Activated CD4-positive, alpha-beta T cell treated with anti-CD3 and anti-CD28 coated beads, Interleukin-2, amount 10 ng/mL, durations not matched to agents 7 days and 5 days (primary cell): ENCODE measurements at regions not wholly inside any gene's neighbourhood (a gene's known extent, or its start where the extent isn't known, plus 50 kb on each side); places are given as distances from the start of the nearest gene placed in this dataset.

ENCODE experiments used
- CTCF ChIA-PET: fragments of 350-600 bp; sonication (Branson Sonifier 250); formaldehyde crosslinking; loops from one replicate; lab custom pipeline; 2021; ENCODE audit warnings: antibody characterized with exemption; lab: Charles Lee
- POLR2A ChIA-PET: fragments of 350-600 bp; sonication (Branson Sonifier 250); formaldehyde crosslinking; loops from one replicate; lab custom pipeline; 2021; ENCODE audit warnings: antibody characterized with exemption; lab: Charles Lee
- DNase-seq: peaks from one replicate; pipeline ENCODE4 v3.0.0-alpha.2; 2020
- H3K27ac Mint-ChIP-seq: one replicate; pipeline ENCODE4 v1.8.0; 2021; ENCODE audit warnings: mild to moderate bottlenecking, moderate library complexity, mixed read lengths
- H3K27me3 Mint-ChIP-seq: one replicate; pipeline ENCODE4 v1.8.0; 2021; ENCODE audit warnings: mixed read lengths
- H3K36me3 Mint-ChIP-seq: one replicate; pipeline ENCODE4 v1.8.0; 2021; ENCODE audit warnings: low read depth, mixed read lengths
- H3K4me1 Mint-ChIP-seq: one replicate; pipeline ENCODE4 v1.8.0; 2021; ENCODE audit warnings: mixed read lengths
- H3K4me3 Mint-ChIP-seq: one replicate; pipeline ENCODE4 v1.8.0; 2021; ENCODE audit warnings: mild to moderate bottlenecking, moderate library complexity, mixed read lengths
- H3K9me3 Mint-ChIP-seq: one replicate; pipeline ENCODE4 v1.8.0; 2021; ENCODE audit warnings: mixed read lengths

DNA sequence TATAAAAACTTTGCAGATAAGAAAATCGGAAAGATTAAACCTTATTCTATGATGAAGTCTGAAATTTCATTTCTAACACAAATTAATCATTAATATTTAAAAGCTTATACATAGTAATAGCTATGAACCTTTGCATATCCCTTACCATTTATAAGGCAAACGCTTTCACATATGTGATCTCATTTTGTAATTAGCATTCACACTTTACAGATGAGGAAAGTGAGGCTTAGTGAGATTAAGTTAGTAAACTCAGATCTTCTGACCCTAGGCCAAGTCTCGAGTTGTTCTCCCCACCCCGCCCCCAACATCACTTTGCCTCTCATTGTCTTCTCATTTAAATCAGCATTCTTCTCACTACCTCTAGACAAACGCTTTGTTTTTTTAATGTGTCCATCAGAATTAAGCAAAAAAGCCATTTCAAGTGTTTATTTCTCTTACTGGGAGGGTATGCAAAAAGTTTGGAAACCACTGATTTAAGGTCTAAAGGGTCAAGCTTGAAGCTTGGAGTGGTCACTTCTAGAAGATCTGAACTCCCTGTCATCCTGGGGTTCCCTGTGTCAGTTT is 172.9 kb upstream of the BCL6 start:
- peaks cover 3% of the 10 kb centered on the region for H3K27me3 Mint-ChIP-seq
- POLR2A ChIA-PET = no interaction called here
- peaks cover 80% of the 10 kb centered on the region for H3K4me1 Mint-ChIP-seq
- DNase-seq = no peak
- H3K27ac Mint-ChIP-seq = peak overlapping the region; percentile 95
- H3K4me3 Mint-ChIP-seq = no peak overlapping the region
- H3K9me3 Mint-ChIP-seq = peaks cover 2% of the 10 kb centered on the region
- CTCF ChIA-PET = interaction anchor here (1.2 to 2.4 kb wide), 2 partner anchors 8 to 178 kb away, joined by 3 to 7 read pairs; no protein-coding TSS in a partner anchor
- H3K36me3 Mint-ChIP-seq = peaks cover 7% of the 10 kb centered on the region

GRCh38 chr3:187919048-187919447 is 173.8 kb upstream of the BCL6 start:
- CTCF ChIA-PET = interaction anchor here (2.4 kb wide), 1 partner anchor 179 kb away, joined by 7 read pairs; no protein-coding TSS in a partner anchor
- H3K36me3 Mint-ChIP-seq = peaks cover 15% of the 10 kb centered on the region
- peak; percentile 79 for DNase-seq
- H3K4me3 Mint-ChIP-seq = peak overlapping the region; percentile 66
- POLR2A ChIA-PET = no interaction called here
- H3K4me1 Mint-ChIP-seq = peaks cover 77% of the 10 kb centered on the region
- H3K9me3 Mint-ChIP-seq = peaks cover 10% of the 10 kb centered on the region
- H3K27ac Mint-ChIP-seq = peak overlapping the region; percentile 95
- peaks cover 3% of the 10 kb centered on the region for H3K27me3 Mint-ChIP-seq

- CTCF ChIA-PET = no interaction called here
- H3K9me3 Mint-ChIP-seq = peaks cover 15% of the 10 kb centered on the region
Observed at GRCh38 chr3:187919544-187919943, 174.3 kb upstream of the BCL6 start.

DNA sequence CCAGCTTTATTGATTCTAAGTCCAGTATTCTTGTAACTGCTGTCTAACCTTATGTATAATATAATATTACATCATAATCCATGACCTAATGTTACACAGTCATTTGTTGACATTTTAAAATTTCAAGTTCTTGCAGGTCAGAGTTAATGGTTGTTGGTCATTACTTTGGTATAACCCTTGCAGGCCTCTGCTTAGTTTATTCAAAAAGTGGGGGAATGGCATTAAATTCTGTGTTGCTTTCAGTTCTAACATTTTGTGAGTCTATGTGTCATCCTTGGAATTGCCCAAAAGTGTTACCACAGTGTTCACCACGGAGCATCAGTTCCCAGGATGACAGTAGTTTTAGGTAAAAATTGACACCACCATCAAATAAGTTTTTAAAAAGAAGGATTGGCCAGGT is 174.8 kb upstream of the BCL6 start:
- H3K9me3 Mint-ChIP-seq = peaks cover 20% of the 10 kb centered on the region
- peaks cover 3% of the 10 kb centered on the region for H3K27me3 Mint-ChIP-seq
- peaks cover 72% of the 10 kb centered on the region for H3K4me1 Mint-ChIP-seq
- H3K4me3 Mint-ChIP-seq = peak overlapping the region; percentile 66
- ChIA-PET CTCF (interaction anchor here (0.6 kb wide), 1 partner anchor 88 kb away, joined by 3 read pairs; no protein-coding TSS in a partner anchor), POLR2A (no interaction called here)
- DNase-seq = no peak
- peak overlapping the region; percentile 95 for H3K27ac Mint-ChIP-seq
- H3K36me3 Mint-ChIP-seq = peaks cover 20% of the 10 kb centered on the region

More at GRCh38 chr3:187919544-187919943, 174.3 kb upstream of the BCL6 start:
- POLR2A ChIA-PET = no interaction called here
- peaks cover 75% of the 10 kb centered on the region for H3K4me1 Mint-ChIP-seq
- peak overlapping the region; percentile 95 for H3K27ac Mint-ChIP-seq
- peak overlapping the region; percentile 66 for H3K4me3 Mint-ChIP-seq
- H3K36me3 Mint-ChIP-seq = peaks cover 16% of the 10 kb centered on the region
- peaks cover 3% of the 10 kb centered on the region for H3K27me3 Mint-ChIP-seq
- peak; percentile 42 for DNase-seq

- H3K9me3 Mint-ChIP-seq = peaks cover 27% of the 10 kb centered on the region
- CTCF ChIA-PET = interaction anchor here (2.2 kb wide), 1 partner anchor 14 kb away, joined by 5 read pairs; no protein-coding TSS in a partner anchor
- H3K4me3 Mint-ChIP-seq = no peak overlapping the region
- POLR2A ChIA-PET = no interaction called here
- peaks cover 67% of the 10 kb centered on the region for H3K4me1 Mint-ChIP-seq
- peak overlapping the region; percentile 41 for H3K27ac Mint-ChIP-seq
- peaks cover 24% of the 10 kb centered on the region for H3K36me3 Mint-ChIP-seq
- DNase-seq = no peak
- H3K27me3 Mint-ChIP-seq = peaks cover 3% of the 10 kb centered on the region
Observed at GRCh38 chr3:187920913-187921312, 175.6 kb upstream of the BCL6 start.

GRCh38 chr3:187921391-187922074 is 176.3 kb upstream of the BCL6 start:
- Mint-ChIP-seq H3K4me3 (no peak overlapping the region), H3K27me3 (peaks cover 3% of the 10 kb centered on the region), H3K4me1 (peaks cover 65% of the 10 kb centered on the region), H3K9me3 (peaks cover 27% of the 10 kb centered on the region), H3K27ac (peak overlapping the region; percentile 41), H3K36me3 (peaks cover 26% of the 10 kb centered on the region)
- ChIA-PET POLR2A (no interaction called here), CTCF (interaction anchor here (0.8 to 2.2 kb wide), 2 partner anchors 13 to 183 kb away, joined by 5 to 6 read pairs; no protein-coding TSS in a partner anchor)
- DNase-seq = no peak

DNA sequence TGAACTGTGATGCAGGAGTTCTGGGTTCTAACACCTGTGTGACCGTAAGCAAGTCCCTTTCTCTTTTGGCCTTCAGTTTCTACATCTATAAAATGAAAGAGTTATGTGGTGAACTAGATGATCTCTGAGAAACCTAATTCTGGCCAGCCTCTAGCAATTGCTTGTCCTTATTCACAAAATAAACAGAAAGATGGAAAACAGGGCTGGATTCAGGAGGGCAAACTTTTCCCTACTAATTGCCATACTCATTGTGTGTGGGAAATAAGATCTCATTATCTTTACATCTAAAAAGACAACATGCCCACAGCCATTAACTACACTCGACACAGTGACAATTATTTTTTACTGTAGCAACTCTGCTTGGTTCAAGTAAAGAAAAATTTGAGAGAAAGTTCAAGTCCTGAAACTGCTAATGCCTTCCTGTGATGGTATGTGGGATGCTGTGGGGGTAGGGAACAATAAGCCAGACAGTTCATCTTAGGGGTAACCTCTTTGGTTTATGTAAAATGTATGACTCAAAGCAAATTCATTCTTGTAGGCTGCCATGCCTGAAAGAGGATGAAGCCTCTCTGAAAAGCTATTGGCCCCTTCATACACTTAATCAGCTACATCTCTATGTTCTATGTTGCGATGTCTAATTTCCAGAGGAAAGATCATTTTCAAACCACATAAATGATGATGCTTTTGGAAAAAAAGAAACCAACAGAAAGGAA is 177.6 kb upstream of the BCL6 start:
- Mint-ChIP-seq H3K36me3 (peaks cover 26% of the 10 kb centered on the region), H3K27ac (no peak overlapping the region), H3K9me3 (peaks cover 27% of the 10 kb centered on the region), H3K4me1 (peaks cover 62% of the 10 kb centered on the region), H3K27me3 (peaks cover 3% of the 10 kb centered on the region), H3K4me3 (no peak overlapping the region)
- no peak for DNase-seq
- CTCF ChIA-PET = interaction anchor here (2.2 kb wide), 1 partner anchor 12 kb away, joined by 5 read pairs; no protein-coding TSS in a partner anchor
- POLR2A ChIA-PET = no interaction called here

- Mint-ChIP-seq H3K9me3 (peaks cover 27% of the 10 kb centered on the region), H3K27ac (no peak overlapping the region), H3K27me3 (peaks cover 3% of the 10 kb centered on the region), H3K4me1 (peaks cover 54% of the 10 kb centered on the region), H3K36me3 (peaks cover 26% of the 10 kb centered on the region), H3K4me3 (no peak overlapping the region)
- no peak for DNase-seq
- CTCF ChIA-PET = interaction anchor here (1.1 kb wide), 1 partner anchor 185 kb away, joined by 4 read pairs; no protein-coding TSS in a partner anchor
- POLR2A ChIA-PET = no interaction called here
Observed at GRCh38 chr3:187924651-187925050, 179.4 kb upstream of the BCL6 start.

GRCh38 chr3:187925326-187925725 is 180.1 kb upstream of the BCL6 start:
- Mint-ChIP-seq H3K36me3 (peaks cover 26% of the 10 kb centered on the region), H3K9me3 (peaks cover 27% of the 10 kb centered on the region), H3K27me3 (peaks cover 3% of the 10 kb centered on the region), H3K27ac (no peak overlapping the region), H3K4me3 (no peak overlapping the region), H3K4me1 (peaks cover 49% of the 10 kb centered on the region)
- no peak for DNase-seq
- ChIA-PET CTCF (interaction anchor here (1.6 kb wide), 1 partner anchor 50 kb away, joined by 5 read pairs; no protein-coding TSS in a partner anchor), POLR2A (interaction anchor here (0.7 kb wide), 1 partner anchor 176 kb away, joined by 5 read pairs; no protein-coding TSS in a partner anchor)

GRCh38 chr3:187926620-187927019 is 181.4 kb upstream of the BCL6 start:
- CTCF ChIA-PET = interaction anchor here (0.6 to 2.1 kb wide), 12 partner anchors 9 to 695 kb away, joined by 3 to 5 read pairs (median 4); partner anchors contain the start of gene BCL6

DNA sequence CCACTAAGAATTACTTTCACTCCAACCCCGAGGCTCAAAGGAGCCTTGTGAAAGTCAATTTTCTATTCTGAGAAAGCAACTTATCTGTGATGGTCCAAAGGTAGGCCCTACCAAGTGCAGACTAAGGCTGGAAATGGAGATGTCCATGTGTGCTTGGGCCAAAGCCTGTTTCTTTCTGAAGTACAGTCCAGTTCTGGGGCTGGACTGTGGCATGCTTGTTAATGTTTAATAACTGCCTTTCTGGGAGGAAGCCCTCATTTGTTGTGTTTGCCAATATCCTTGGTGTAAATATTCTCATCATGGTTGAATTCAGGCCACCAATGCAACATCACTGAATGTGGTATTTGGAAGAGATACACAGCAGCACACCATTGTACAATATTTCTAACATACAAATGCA is 182.3 kb upstream of the BCL6 start:
- peaks cover 30% of the 10 kb centered on the region for H3K9me3 Mint-ChIP-seq
- DNase-seq = no peak
- H3K4me1 Mint-ChIP-seq = peaks cover 34% of the 10 kb centered on the region
- no peak overlapping the region for H3K27ac Mint-ChIP-seq
- H3K4me3 Mint-ChIP-seq = no peak overlapping the region
- H3K36me3 Mint-ChIP-seq = peaks cover 27% of the 10 kb centered on the region
- H3K27me3 Mint-ChIP-seq = peaks cover 3% of the 10 kb centered on the region
- POLR2A ChIA-PET = no interaction called here
- CTCF ChIA-PET = interaction anchor here (0.9 to 2.1 kb wide), 3 partner anchors 8 to 180 kb away, joined by 3 to 5 read pairs (median 3); no protein-coding TSS in a partner anchor

More at GRCh38 chr3:187926620-187927019, 181.4 kb upstream of the BCL6 start:
- POLR2A ChIA-PET = no interaction called here
- H3K36me3 Mint-ChIP-seq = peaks cover 28% of the 10 kb centered on the region
- H3K4me1 Mint-ChIP-seq = peaks cover 38% of the 10 kb centered on the region
- H3K9me3 Mint-ChIP-seq = peaks cover 28% of the 10 kb centered on the region
- DNase-seq = no peak
- no peak overlapping the region for H3K4me3 Mint-ChIP-seq
- H3K27me3 Mint-ChIP-seq = peaks cover 2% of the 10 kb centered on the region
- no peak overlapping the region for H3K27ac Mint-ChIP-seq

DNA sequence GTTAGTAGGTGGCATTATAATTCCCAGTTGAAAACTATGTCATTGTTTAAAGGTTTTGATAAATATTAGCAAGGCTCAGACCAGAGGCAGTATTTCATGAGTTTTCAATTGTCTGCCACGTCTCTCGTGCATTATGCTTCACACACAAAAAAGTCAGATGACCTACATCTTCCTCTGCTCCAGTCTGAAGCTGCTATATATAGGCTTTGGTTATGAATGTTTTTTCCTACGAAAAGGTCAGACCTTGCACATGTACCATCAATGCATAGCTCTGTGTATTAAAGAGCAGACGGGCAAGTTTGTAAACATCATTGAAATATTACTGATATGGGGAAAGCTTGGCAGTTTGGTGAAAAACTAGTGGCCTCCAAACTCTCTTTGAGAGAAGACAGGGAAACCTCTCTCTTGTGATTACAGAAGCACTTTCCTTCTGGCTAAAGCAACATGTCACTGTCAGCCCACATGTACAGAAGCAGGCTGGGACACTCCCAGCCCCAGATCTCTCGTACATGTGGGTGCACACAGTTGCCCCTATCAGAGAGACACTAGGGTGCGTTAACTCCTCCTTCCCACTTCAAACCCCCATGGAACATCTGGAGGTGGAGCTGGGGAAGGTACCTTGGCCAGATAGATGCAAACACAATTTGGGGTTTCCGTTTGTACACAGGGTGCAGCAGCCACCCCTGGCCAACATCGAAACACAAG is 184.0 kb upstream of the BCL6 start:
- CTCF ChIA-PET = interaction anchor here (0.6 to 1.3 kb wide), 4 partner anchors 9 to 190 kb away, joined by 3 to 4 read pairs (median 3); no protein-coding TSS in a partner anchor
- Mint-ChIP-seq H3K27ac (no peak overlapping the region), H3K36me3 (peaks cover 16% of the 10 kb centered on the region), H3K9me3 (peaks cover 24% of the 10 kb centered on the region), H3K4me1 (peaks cover 23% of the 10 kb centered on the region), H3K4me3 (no peak overlapping the region), H3K27me3 (peaks cover 3% of the 10 kb centered on the region)
- POLR2A ChIA-PET = no interaction called here
- no peak for DNase-seq
